HG03432 (cell line): ENCODE measurements at regions not wholly inside any gene's neighbourhood (a gene's known extent, or its start where the extent isn't known, plus 50 kb on each side); places are given as distances from the start of the nearest gene placed in this dataset.

ENCODE experiments used
- ATAC-seq: cut with Tn5 transposase; IDR thresholded peaks from one replicate; pipeline ENCODE4 v1.9.1; 2021; ENCODE audit warnings: mild to moderate bottlenecking, moderate library complexity; ENCODE audit not compliant: unreplicated experiment

DNA sequence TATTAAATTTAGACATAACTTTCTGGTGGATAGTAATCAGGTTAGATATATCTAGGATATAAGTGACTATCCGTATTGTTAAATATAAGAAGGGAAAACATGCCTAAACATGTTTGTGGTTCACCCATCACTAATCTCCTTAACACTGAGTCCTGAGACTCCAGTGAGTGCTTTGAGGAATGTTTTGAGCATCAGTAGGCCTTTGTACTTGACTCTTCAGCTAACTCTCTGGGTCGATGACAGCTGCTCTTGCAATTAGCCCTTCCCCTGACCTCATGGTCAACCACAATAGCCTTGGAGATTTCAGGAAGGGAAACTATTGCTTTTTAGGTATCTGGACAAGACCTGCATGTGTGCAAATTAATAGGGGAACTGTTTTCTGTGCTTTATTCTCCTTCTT is 716.8 kb downstream of the EPHA4 start:
- no peak for ATAC-seq

- ATAC-seq: no peak
Measured at GRCh38 chr2:220856486-220856885, 715.6 kb downstream of the EPHA4 start.

- ATAC-seq: no peak
Measured at GRCh38 chr2:220857368-220857767, 714.7 kb downstream of the EPHA4 start.

DNA sequence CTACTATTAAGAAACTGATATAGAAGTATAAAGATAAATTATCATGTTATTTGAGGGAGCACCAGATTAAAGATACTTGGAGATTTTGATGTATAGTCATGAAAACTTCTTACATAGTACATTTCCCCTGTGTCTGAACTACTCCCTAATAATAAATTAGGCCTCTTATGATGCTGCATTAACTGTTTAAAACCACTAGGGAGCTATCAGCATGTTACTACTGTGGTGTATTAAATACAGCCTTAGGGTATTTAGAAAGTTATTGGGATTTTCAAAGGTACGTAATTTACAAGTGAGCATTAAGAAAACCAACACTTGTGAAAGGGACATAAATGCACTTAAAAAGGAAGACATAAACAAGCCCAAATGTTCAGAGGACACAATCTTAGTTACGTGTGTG is 714.0 kb downstream of the EPHA4 start:
- no peak for ATAC-seq

- no peak for ATAC-seq
Measured at GRCh38 chr2:220871909-220872308, 700.2 kb downstream of the EPHA4 start.

DNA sequence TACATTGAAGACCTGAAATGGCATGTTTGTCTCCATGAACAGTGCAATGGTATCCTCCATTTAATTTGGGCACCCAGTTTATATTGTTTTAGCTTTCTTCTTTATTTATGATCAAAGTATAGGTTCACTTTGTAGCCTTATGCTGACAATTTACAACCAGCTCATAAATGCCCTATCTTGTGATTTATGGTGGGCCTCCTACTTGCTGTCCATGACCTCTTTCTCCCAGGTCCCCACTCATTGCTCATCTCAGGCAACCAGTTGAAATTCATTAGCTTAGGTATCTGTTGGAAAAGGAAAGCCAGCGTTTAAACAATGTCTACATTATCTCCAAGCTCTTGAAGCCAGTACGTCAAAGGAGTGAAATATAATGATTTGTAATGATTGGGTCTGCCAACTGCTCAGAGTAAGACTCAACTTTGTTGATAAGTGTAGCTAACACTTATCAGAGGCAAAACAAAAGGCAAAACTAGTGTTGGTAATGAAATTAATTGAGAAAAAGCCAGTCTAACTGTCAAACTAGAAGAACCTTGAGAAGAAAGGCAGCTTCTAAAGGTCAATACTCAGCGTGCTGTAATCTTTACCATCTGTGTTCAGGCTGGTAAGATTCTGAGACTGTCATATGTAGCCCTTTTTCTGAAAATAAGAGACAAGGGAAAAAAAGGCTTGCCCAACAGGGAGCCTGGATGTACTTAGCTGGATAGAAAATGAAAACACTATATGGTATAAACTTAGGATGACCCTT is 695.9 kb downstream of the EPHA4 start:
- ATAC-seq: no peak

GRCh38 chr2:220877491-220877890 is 694.6 kb downstream of the EPHA4 start:
- ATAC-seq: no peak

GRCh38 chr2:220877897-220878296 is 694.2 kb downstream of the EPHA4 start:
- ATAC-seq: no peak

- ATAC-seq: no peak
Measured at GRCh38 chr2:220880623-220881596, 691.2 kb downstream of the EPHA4 start.

- ATAC-seq: no peak
Measured at GRCh38 chr2:220882507-220882906, 689.6 kb downstream of the EPHA4 start.

GRCh38 chr2:220885593-220885992 is 686.5 kb downstream of the EPHA4 start:
- ATAC-seq: no peak

- no peak for ATAC-seq
Measured at GRCh38 chr2:220887271-220887870, 684.7 kb downstream of the EPHA4 start.

GRCh38 chr2:220887876-220888275 is 684.2 kb downstream of the EPHA4 start:
- no peak for ATAC-seq

- ATAC-seq: no peak
Measured at GRCh38 chr2:220890931-220891330, 681.2 kb downstream of the EPHA4 start.

DNA sequence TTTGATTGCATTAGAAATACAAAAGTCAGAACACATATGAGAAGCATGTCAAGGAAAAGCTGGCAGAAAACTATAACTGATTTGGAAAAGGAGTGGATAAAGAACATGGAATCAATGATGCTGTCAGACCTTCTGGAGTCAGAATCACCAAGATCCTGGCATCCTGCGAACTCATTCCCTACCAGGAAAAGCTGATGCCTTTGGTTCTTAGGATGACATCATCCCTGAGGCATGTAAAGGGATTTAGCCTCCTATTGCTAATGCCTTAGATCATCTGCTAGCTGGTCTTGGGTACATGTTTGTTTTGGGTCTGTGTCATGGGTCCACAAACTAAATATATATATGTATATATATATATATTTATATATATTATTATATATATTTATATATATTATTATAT is 680.7 kb downstream of the EPHA4 start:
- no peak for ATAC-seq

DNA sequence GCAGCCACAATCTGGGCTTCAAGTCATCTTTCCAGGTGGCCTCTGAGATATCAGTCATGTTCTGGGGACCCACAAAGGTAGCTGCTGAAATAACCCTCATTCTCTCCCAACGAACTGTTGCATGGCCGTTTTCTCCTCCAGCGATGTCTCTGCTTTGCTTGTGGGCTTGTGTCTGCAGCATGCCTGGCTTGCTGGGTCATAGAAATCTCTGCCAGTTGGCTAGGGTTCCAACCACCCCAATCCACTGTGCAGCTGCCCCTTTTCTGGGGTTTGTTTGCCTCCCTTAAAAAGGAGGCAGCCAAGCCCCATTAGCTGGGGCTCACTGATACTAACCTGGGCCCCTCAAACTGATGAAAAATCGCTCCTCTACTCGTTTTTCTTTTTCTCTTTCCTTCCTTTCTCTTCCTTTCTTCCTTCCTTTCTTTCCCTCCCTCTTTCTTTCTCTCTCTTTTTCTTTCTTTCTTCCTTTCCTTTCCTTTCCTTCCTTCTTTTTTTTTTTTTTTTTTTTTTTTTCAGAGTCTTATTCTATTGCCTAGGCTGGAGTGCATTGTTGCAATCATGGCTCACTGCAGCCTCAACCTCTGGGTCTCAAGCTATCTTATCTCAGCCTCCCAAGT is 680.0 kb downstream of the EPHA4 start:
- no peak for ATAC-seq

- no peak for ATAC-seq
Measured at GRCh38 chr2:220893411-220893810, 678.7 kb downstream of the EPHA4 start.

DNA sequence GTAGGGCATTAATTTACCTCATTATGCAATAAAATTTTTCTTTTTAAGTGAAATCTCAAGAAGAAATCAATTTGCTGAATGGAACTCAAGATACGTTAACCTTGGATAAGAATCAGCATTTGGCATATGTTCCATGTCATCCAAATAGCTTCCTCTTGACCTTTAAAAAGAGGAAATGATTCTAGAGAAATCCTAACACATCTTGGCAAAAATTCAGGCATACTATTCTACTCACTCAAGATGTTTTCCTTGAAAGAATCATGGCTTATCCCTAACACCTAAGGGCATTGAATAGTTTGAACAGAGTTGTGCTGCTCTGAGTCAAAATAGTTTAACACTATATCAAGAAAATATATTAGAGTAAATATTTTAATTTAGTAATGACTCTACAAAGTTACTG is 678.0 kb downstream of the EPHA4 start:
- no peak for ATAC-seq

- ATAC-seq: no peak
Measured at GRCh38 chr2:220899492-220899891, 672.6 kb downstream of the EPHA4 start.

DNA sequence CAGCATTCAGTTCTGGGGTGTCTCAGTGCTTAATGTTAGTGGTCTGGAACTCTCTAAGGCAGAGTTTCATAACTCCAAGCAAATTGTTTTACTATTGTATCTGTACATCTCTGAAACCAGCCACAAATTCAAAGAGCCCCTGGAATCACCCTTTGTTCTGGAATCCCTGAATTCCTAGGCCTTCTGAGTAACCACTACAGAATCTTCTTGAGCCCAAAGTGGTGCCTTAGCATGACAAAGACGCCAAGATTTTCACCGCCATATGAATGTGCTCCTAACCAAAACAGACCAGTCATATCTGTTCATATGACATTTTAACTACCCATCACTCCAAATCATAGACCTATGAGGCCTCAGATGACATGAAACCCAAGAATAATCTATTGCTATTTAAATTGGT is 668.1 kb downstream of the EPHA4 start:
- ATAC-seq: no peak

DNA sequence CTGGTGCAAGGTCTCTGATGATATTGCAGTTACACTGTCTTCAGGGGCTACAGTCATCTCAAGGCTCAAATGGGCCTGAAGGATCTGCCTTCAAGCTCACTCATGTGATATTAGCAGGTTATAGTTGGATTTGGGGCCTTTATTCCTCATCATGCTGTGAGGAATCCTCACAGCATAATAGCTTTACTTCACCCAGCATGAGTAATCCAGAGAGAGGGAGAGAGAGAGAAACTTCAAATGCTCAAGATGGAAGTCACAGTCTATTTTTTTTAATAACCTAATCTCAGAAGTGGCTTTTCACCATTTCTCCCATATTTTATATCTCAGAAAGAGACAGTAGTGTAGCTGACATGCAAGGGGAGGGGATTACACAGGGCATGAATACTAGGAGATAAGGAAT is 658.7 kb downstream of the EPHA4 start:
- ATAC-seq: no peak
